22Rv1 (cell line): ENCODE measurements at regions not wholly inside any gene's neighbourhood (a gene's known extent, or its start where the extent isn't known, plus 50 kb on each side); places are given as distances from the start of the nearest gene placed in this dataset.

Experiments used
- ZFX ChIP-seq: fragments of 450-650 bp; IDR thresholded peaks from 2 replicates; pipeline ENCODE4 v1.6.1; 2017; ENCODE audit warnings: antibody characterized with exemption, borderline replicate concordance
- TF ChIP-seq, protein P1 (sequence below): fragments of 450-650 bp; IDR thresholded peaks from 2 replicates; pipeline ENCODE4 v1.5.1; 2017; ENCODE audit warnings: mild to moderate bottlenecking

DNA sequence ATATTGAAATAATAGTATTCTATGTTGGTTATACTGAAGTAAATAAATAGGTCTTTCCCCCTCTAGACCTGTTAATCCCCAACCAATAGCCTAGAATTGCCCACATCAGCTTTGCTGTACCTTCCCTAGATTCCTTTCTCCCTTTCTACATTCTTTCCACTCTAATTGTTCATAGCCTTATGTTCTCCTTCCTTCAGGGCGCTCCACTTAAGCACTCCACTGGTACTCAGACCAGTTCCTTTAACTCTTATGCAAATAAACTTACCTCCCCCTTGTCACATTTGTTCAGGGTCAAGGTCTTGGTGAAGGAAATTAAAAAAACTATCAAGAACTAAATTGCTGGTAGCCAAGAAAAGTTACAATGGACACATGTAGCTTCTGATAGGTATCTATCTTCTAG lies 294.8 kb downstream of the UTP18 start:
- TF ChIP-seq, protein P1, sequence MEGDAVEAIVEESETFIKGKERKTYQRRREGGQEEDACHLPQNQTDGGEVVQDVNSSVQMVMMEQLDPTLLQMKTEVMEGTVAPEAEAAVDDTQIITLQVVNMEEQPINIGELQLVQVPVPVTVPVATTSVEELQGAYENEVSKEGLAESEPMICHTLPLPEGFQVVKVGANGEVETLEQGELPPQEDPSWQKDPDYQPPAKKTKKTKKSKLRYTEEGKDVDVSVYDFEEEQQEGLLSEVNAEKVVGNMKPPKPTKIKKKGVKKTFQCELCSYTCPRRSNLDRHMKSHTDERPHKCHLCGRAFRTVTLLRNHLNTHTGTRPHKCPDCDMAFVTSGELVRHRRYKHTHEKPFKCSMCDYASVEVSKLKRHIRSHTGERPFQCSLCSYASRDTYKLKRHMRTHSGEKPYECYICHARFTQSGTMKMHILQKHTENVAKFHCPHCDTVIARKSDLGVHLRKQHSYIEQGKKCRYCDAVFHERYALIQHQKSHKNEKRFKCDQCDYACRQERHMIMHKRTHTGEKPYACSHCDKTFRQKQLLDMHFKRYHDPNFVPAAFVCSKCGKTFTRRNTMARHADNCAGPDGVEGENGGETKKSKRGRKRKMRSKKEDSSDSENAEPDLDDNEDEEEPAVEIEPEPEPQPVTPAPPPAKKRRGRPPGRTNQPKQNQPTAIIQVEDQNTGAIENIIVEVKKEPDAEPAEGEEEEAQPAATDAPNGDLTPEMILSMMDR: no peak
- no peak for TF ChIP-seq ZFX
